H9 (cell line): ENCODE measurements at regions not wholly inside any gene's neighbourhood (a gene's known extent, or its start where the extent isn't known, plus 50 kb on each side); places are given as distances from the start of the nearest gene placed in this dataset.

Experiments used
- DNase-seq: peaks from one replicate; pipeline ENCODE4 v3.0.0-alpha.2; 2017
- H2AFZ ChIP-seq: one replicate; pipeline ENCODE4 v1.6.1; 2013; ENCODE audit warnings: mild to moderate bottlenecking, low read length, control low read depth, moderate library complexity
- H2AK5ac ChIP-seq: 2 replicates; pipeline ENCODE4 v1.6.1; 2013; ENCODE audit warnings: low read length, control low read depth, mixed read lengths; ENCODE audit not compliant: insufficient read length
- H2BK120ac ChIP-seq: one replicate; pipeline ENCODE4 v1.6.1; 2013; ENCODE audit warnings: low read depth, mild to moderate bottlenecking, low read length, control low read depth, inconsistent platforms; ENCODE audit not compliant: poor library complexity, severe bottlenecking
- H2BK12ac ChIP-seq: 2 replicates; pipeline ENCODE4 v1.6.1; 2013; ENCODE audit warnings: low read length, control low read depth, mixed read lengths, low read depth; ENCODE audit not compliant: insufficient read length
- H2BK15ac ChIP-seq: 2 replicates; pipeline ENCODE4 v1.6.1; 2013; ENCODE audit warnings: low read depth, low read length, control low read depth
- H2BK20ac ChIP-seq: one replicate; pipeline ENCODE4 v1.6.1; 2013; ENCODE audit warnings: low read depth, mild to moderate bottlenecking, low read length, control low read depth, inconsistent platforms; ENCODE audit not compliant: poor library complexity, severe bottlenecking
- H2BK5ac ChIP-seq: 2 replicates; pipeline ENCODE4 v1.6.1; 2013; ENCODE audit warnings: low read length, control low read depth, mixed read lengths; ENCODE audit not compliant: insufficient read length
- H3K14ac ChIP-seq: 2 replicates; pipeline ENCODE4 v1.6.1; 2013; ENCODE audit warnings: low read length, control low read depth; ENCODE audit not compliant: insufficient read depth
- H3K18ac ChIP-seq: 2 replicates; pipeline ENCODE4 v1.6.1; 2013; ENCODE audit warnings: low read depth, mild to moderate bottlenecking, mixed read lengths, low read length, control low read depth; ENCODE audit not compliant: insufficient read length
- H3K23ac ChIP-seq: 2 replicates; pipeline ENCODE4 v1.6.1; 2013; ENCODE audit warnings: low read length, control low read depth, mixed read lengths, low read depth; ENCODE audit not compliant: insufficient read length
- H3K23me2 ChIP-seq: 2 replicates; pipeline ENCODE4 v1.6.1; 2013; ENCODE audit warnings: low read depth, mild to moderate bottlenecking, mixed read lengths, low read length, control low read depth; ENCODE audit not compliant: insufficient read length, poor library complexity, severe bottlenecking
- H3K27ac ChIP-seq: 2 replicates; pipeline ENCODE4 v1.5.1; 2013; ENCODE audit warnings: low read length, control low read depth, mixed read lengths, low read depth; ENCODE audit not compliant: insufficient read length
- H3K27me3 ChIP-seq: 2 replicates; pipeline ENCODE4 v1.6.1; 2013; ENCODE audit warnings: low read length, control low read depth, inconsistent platforms; ENCODE audit not compliant: insufficient read depth
- H3K4ac ChIP-seq: 2 replicates; pipeline ENCODE4 v1.6.1; 2013; ENCODE audit warnings: low read depth, mild to moderate bottlenecking, control low read depth, inconsistent platforms, low read length, moderate library complexity
- H3K4me1 ChIP-seq: 2 replicates; pipeline ENCODE4 v1.6.1; 2013; ENCODE audit warnings: low read length, control low read depth, inconsistent platforms; ENCODE audit not compliant: insufficient read depth
- H3K4me2 ChIP-seq: 2 replicates; pipeline ENCODE4 v1.6.1; 2013; ENCODE audit warnings: low read length, control low read depth, mixed read lengths; ENCODE audit not compliant: insufficient read length, insufficient read depth
- H3K56ac ChIP-seq: 2 replicates; pipeline ENCODE4 v1.6.1; 2013; ENCODE audit warnings: low read depth, mild to moderate bottlenecking, mixed read lengths, low read length, control low read depth; ENCODE audit not compliant: insufficient read length
- H3K79me1 ChIP-seq: 2 replicates; pipeline ENCODE4 v1.6.1; 2013; ENCODE audit warnings: low read depth, mild to moderate bottlenecking, moderate library complexity, low read length, control low read depth, inconsistent platforms; ENCODE audit not compliant: insufficient read depth, poor library complexity, severe bottlenecking
- H3K79me2 ChIP-seq: 2 replicates; pipeline ENCODE4 v1.6.1; 2013; ENCODE audit warnings: low read length, control low read depth, inconsistent platforms; ENCODE audit not compliant: insufficient read depth
- H3K9ac ChIP-seq: 2 replicates; pipeline ENCODE4 v1.6.1; 2013; ENCODE audit warnings: low read length, control low read depth, mixed read lengths; ENCODE audit not compliant: insufficient read length; ENCODE audit errors: extremely low read depth
- H3K9me3 ChIP-seq: one replicate; pipeline ENCODE4 v1.6.1; 2013; ENCODE audit warnings: low read depth, low read length, inconsistent platforms; ENCODE audit not compliant: control insufficient read depth
- H3T11ph ChIP-seq: one replicate; pipeline ENCODE4 v1.6.1; 2013; ENCODE audit warnings: mild to moderate bottlenecking, low read length, control low read depth, inconsistent platforms
- H4K20me1 ChIP-seq: one replicate; pipeline ENCODE4 v1.6.1; 2013; ENCODE audit not compliant: control insufficient read depth, insufficient read length, insufficient read depth
- H4K5ac ChIP-seq: 2 replicates; pipeline ENCODE4 v1.6.1; 2013; ENCODE audit warnings: low read depth, mild to moderate bottlenecking, mixed read lengths, low read length, control low read depth; ENCODE audit not compliant: insufficient read length
- H4K8ac ChIP-seq: replicated peaks from 2 replicates; pipeline ENCODE4 v1.6.1; 2013; ENCODE audit warnings: low read length, control low read depth, mixed read lengths, low read depth; ENCODE audit not compliant: insufficient read length
- H4K91ac ChIP-seq: 2 replicates; pipeline ENCODE4 v1.6.1; 2013; ENCODE audit warnings: low read depth, mild to moderate bottlenecking, moderate library complexity, mixed read lengths, low read length, control low read depth; ENCODE audit not compliant: insufficient read length
- H3K27ac Mint-ChIP-seq, 3 experiments: 2 replicates in 2 of 3; 3 replicates in 1 of 3; pipeline ENCODE4 v1.8.0; 2020 to 2021; ENCODE audit warnings: mixed read lengths in 3 of 3, mild to moderate bottlenecking in 1 of 3, moderate library complexity in 1 of 3
- H3K27me3 Mint-ChIP-seq: 2 replicates; pipeline ENCODE4 v1.8.0; 2021; ENCODE audit warnings: low read depth, mild to moderate bottlenecking, moderate library complexity, mixed read lengths
- H3K36me3 Mint-ChIP-seq, 3 experiments: 2 replicates in 2 of 3; 3 replicates in 1 of 3; pipeline ENCODE4 v1.8.0; 2020 to 2021; ENCODE audit warnings: low read depth in 3 of 3, mixed read lengths in 3 of 3; ENCODE audit not compliant: insufficient read depth in 1 of 3
- H3K4me1 Mint-ChIP-seq, 2 experiments: 2 replicates each; pipeline ENCODE4 v1.8.0; 2020; ENCODE audit warnings: mixed read lengths in 2 of 2
- H3K4me3 Mint-ChIP-seq, 2 experiments: 2 replicates in 1 of 2; 3 replicates in 1 of 2; pipeline ENCODE4 v1.8.0; 2020 to 2021; ENCODE audit warnings: mild to moderate bottlenecking in 2 of 2, mixed read lengths in 2 of 2, moderate library complexity in 1 of 2
- H3K9me3 Mint-ChIP-seq, 2 experiments: 2 replicates in 1 of 2; 3 replicates in 1 of 2; pipeline ENCODE4 v1.8.0; 2020; ENCODE audit warnings: mild to moderate bottlenecking in 2 of 2, mixed read lengths in 2 of 2, moderate library complexity in 1 of 2
- CTCF ChIP-seq: fragments of 200-600 bp; sonication (generic); conservative IDR thresholded peaks from 3 replicates; pipeline ENCODE4 v1.8.0; 2021; ENCODE audit warnings: antibody characterized with exemption, mild to moderate bottlenecking
- WGBS: extraction: QIAGEN DNeasy Blood & Tissue Kit; methylation state at CpG from one replicate; pipeline ENCODE4 v1.1.7; 2013; ENCODE audit warnings: missing lambda C conversion rate, low lambda C conversion rate, mixed read lengths; ENCODE audit not compliant: insufficient read length; ENCODE audit errors: extremely low coverage; 5-methylcytosine and 5-hydroxymethylcytosine counted together

DNA sequence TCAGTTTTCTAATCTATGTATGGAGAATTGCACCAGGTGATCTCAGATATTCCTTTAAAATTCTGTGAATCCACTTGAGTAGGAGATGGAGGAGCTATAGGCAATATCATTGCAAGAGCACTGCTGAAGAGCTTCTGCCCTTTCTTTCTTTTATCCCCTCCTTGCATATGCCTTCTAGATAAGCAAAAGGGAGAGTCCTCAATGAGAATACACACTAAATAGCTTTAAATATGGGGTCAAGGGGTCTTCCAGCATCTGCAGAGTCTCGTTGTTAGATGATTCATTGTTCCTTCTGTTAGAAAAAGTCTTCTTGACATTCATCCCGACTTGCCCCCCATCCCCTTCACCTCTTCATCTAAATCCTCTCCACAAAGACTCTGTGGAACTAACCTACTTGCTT is 156.1 kb downstream of the PIK3R1 start:
- H3K4me3 Mint-ChIP-seq = no peak overlapping the region
- no peak overlapping the region for H2BK15ac ChIP-seq
- H4K20me1 ChIP-seq = no peaks in the 10 kb centered on the region
- H3K79me2 ChIP-seq = no peaks in the 10 kb centered on the region
- H4K8ac ChIP-seq = no peak overlapping the region
- no peak overlapping the region for H3K9ac ChIP-seq
- no CpG with 5 or more reads among the region's 2 CpGs for WGBS
- no peak overlapping the region for H3K27ac ChIP-seq
- no peaks in the 10 kb centered on the region for H3K79me1 ChIP-seq
- no peak overlapping the region for H4K5ac ChIP-seq
- DNase-seq = no peak
- H3K23me2 ChIP-seq = no peaks in the 10 kb centered on the region
- no peak overlapping the region for H3T11ph ChIP-seq
- no peak overlapping the region for H2BK12ac ChIP-seq
- H2BK20ac ChIP-seq = no peak overlapping the region
- H3K4me1 Mint-ChIP-seq = 0 out of 4 replicates have a peak, but pooled peaks cover 0 to 3% of the 10 kb centered on the region in 2 experiments
- no peak overlapping the region for H3K56ac ChIP-seq
- no peak overlapping the region for H3K14ac ChIP-seq
- H3K27me3 Mint-ChIP-seq = no peaks in the 10 kb centered on the region
- peaks cover 0 to 10% (median 0%) of the 10 kb centered on the region in 3 experiments; a peak in 3 of 7 replicates for H3K36me3 Mint-ChIP-seq
- no peak overlapping the region for H3K27ac Mint-ChIP-seq
- H2BK5ac ChIP-seq = no peak overlapping the region
- H2AFZ ChIP-seq = no peak overlapping the region
- H3K4ac ChIP-seq = no peak overlapping the region
- H3K4me2 ChIP-seq = no peak overlapping the region
- H3K27me3 ChIP-seq = no peaks in the 10 kb centered on the region
- H3K18ac ChIP-seq = no peak overlapping the region
- TF ChIP-seq CTCF = no peak
- H3K9me3 Mint-ChIP-seq = peaks cover 5% of the 10 kb centered on the region in 2 experiments; a peak in 3 of 5 replicates
- H3K4me1 ChIP-seq = no peaks in the 10 kb centered on the region
- H2BK120ac ChIP-seq = no peak overlapping the region
- no peak overlapping the region for H2AK5ac ChIP-seq
- no peak overlapping the region for H4K91ac ChIP-seq
- no peaks in the 10 kb centered on the region for H3K9me3 ChIP-seq
- H3K23ac ChIP-seq = no peak overlapping the region
